ENCODE measurements at regions not wholly inside any gene's neighbourhood (a gene's known extent, or its start where the extent isn't known, plus 50 kb on each side); places are given as distances from the start of the nearest gene placed in this dataset.

GRCh38 chr5:122639033-122639432, 135.8 kb upstream of the SNX2 start:
- ATAC-seq (ENCODE audit: low read depth) (no peak), DNase-seq (no peak)
- Mint-ChIP-seq H3K27ac (no peak overlapping the region), H3K27me3 (peaks cover 6% of the 10 kb centered on the region), H3K4me3 (no peak overlapping the region), H3K4me1 (no peaks in the 10 kb centered on the region), H3K9me3 (peaks cover 2% of the 10 kb centered on the region), H3K36me3 (ENCODE audit: low read depth) (no peaks in the 10 kb centered on the region)
- TF ChIP-seq CTCF (IDR thresholded peaks at IDR 0.05), result no peak
- intact Hi-C loops (cut with micrococcal nuclease), result no loop called here
- POLR2A ChIA-PET, result no interaction called here
- CTCF ChIA-PET, result no interaction called here

GRCh38 chr5:122639864-122640263, 135.0 kb upstream of the SNX2 start:
- no peak for TF ChIP-seq CTCF (IDR thresholded peaks at IDR 0.05)
- Mint-ChIP-seq H3K4me3 (no peak overlapping the region), H3K4me1 (no peaks in the 10 kb centered on the region), H3K36me3 (ENCODE audit: low read depth) (no peaks in the 10 kb centered on the region), H3K27me3 (peaks cover 6% of the 10 kb centered on the region), H3K9me3 (peaks cover 2% of the 10 kb centered on the region), H3K27ac (no peak overlapping the region)
- ChIA-PET POLR2A (no interaction called here), CTCF (no interaction called here)
- no peak for DNase-seq
- ATAC-seq (ENCODE audit: low read depth), result no peak
- intact Hi-C loops (cut with micrococcal nuclease), result no loop called here

- POLR2A ChIA-PET, result no interaction called here
- Mint-ChIP-seq H3K4me3 (no peak overlapping the region), H3K27me3 (no peaks in the 10 kb centered on the region), H3K27ac (no peak overlapping the region), H3K9me3 (no peaks in the 10 kb centered on the region), H3K4me1 (peaks cover 7% of the 10 kb centered on the region), H3K36me3 (ENCODE audit: low read depth) (no peaks in the 10 kb centered on the region)
- intact Hi-C loops (cut with micrococcal nuclease), result no loop called here
- CTCF ChIA-PET, result no interaction called here
- no peak for TF ChIP-seq CTCF (IDR thresholded peaks at IDR 0.05)
- DNase-seq (no peak), ATAC-seq (ENCODE audit: low read depth) (no peak)
Observed at GRCh38 chr5:122649080-122649479, 125.8 kb upstream of the SNX2 start.

GRCh38 chr5:122653087-122654017, 121.5 kb upstream of the SNX2 start:
- H3K4me3 Mint-ChIP-seq, result no peak overlapping the region
- no peaks in the 10 kb centered on the region for H3K36me3 Mint-ChIP-seq (ENCODE audit: low read depth)
- ATAC-seq (ENCODE audit: low read depth), result no peak
- CTCF ChIA-PET, result interaction anchor here (0.6 to 0.7 kb wide), 2 partner anchors 90 to 137 kb away, joined by 3 read pairs; no protein-coding TSS in a partner anchor
- no peak overlapping the region for H3K27ac Mint-ChIP-seq
- H3K27me3 Mint-ChIP-seq, result no peaks in the 10 kb centered on the region
- DNase-seq, result no peak
- POLR2A ChIA-PET, result no interaction called here
- intact Hi-C loops (cut with micrococcal nuclease), result no loop called here
- no peaks in the 10 kb centered on the region for H3K9me3 Mint-ChIP-seq
- peaks cover 18% of the 10 kb centered on the region for H3K4me1 Mint-ChIP-seq
- no peak for TF ChIP-seq CTCF (IDR thresholded peaks at IDR 0.05)

- CTCF ChIA-PET, result no interaction called here
- H3K9me3 Mint-ChIP-seq, result no peaks in the 10 kb centered on the region
- ATAC-seq (ENCODE audit: low read depth) (no peak), DNase-seq (no peak)
- H3K27ac Mint-ChIP-seq, result no peak overlapping the region
- H3K4me1 Mint-ChIP-seq, result peaks cover 13% of the 10 kb centered on the region
- H3K27me3 Mint-ChIP-seq, result no peaks in the 10 kb centered on the region
- no peak for TF ChIP-seq CTCF (IDR thresholded peaks at IDR 0.05)
- intact Hi-C loops (cut with micrococcal nuclease), result no loop called here
- H3K4me3 Mint-ChIP-seq, result no peak overlapping the region
- no peaks in the 10 kb centered on the region for H3K36me3 Mint-ChIP-seq (ENCODE audit: low read depth)
- POLR2A ChIA-PET, result no interaction called here
Observed at GRCh38 chr5:122656160-122656559, 118.7 kb upstream of the SNX2 start.

All from activated B cell treated with CpG ODN at 0.5 μM for 24 hours (primary cell).